Smooth muscle cell (in vitro differentiated cells): ENCODE measurements at regions not wholly inside any gene's neighbourhood (a gene's known extent, or its start where the extent isn't known, plus 50 kb on each side); places are given as distances from the start of the nearest gene placed in this dataset.

Source experiments
- DNase-seq: peaks from one replicate; lab custom pipeline; 2025; ENCODE audit not compliant: unreplicated experiment; lab: John Stamatoyannopoulos, UW
- H2AFZ ChIP-seq: fragments of 200-600 bp; sonication (generic); 2 replicates; pipeline ENCODE4 v1.6.0; 2016; ENCODE audit warnings: antibody characterized with exemption, low read depth, mild to moderate bottlenecking
- H3F3A ChIP-seq: fragments of 200-600 bp; sonication (generic); 2 replicates; pipeline ENCODE4 v1.6.0; 2017; ENCODE audit warnings: antibody characterized with exemption, low read depth
- H3K27ac ChIP-seq: fragments of 200-600 bp; sonication (generic); 2 replicates; pipeline ENCODE4 v1.5.1; 2016; ENCODE audit warnings: low read depth, mild to moderate bottlenecking
- H3K27me3 ChIP-seq: fragments of 200-600 bp; sonication (generic); 2 replicates; pipeline ENCODE4 v1.6.1; 2016; ENCODE audit warnings: low read depth, mild to moderate bottlenecking
- H3K36me3 ChIP-seq: fragments of 200-600 bp; sonication (generic); 2 replicates; pipeline ENCODE4 v1.5.1; 2016; ENCODE audit warnings: low read depth
- H3K4me1 ChIP-seq: fragments of 200-600 bp; sonication (generic); 2 replicates; pipeline ENCODE4 v1.5.1; 2016; ENCODE audit warnings: low read depth
- H3K4me2 ChIP-seq: fragments of 200-600 bp; sonication (generic); 2 replicates; pipeline ENCODE4 v1.6.0; 2016; ENCODE audit warnings: mild to moderate bottlenecking
- H3K4me3 ChIP-seq: fragments of 200-600 bp; sonication (generic); 2 replicates; pipeline ENCODE4 v1.5.1; 2016; ENCODE audit warnings: mild to moderate bottlenecking
- H3K79me2 ChIP-seq: fragments of 200-600 bp; sonication (generic); 2 replicates; pipeline ENCODE4 v1.6.0; 2016; ENCODE audit warnings: low read depth, mild to moderate bottlenecking
- H3K9ac ChIP-seq: fragments of 200-600 bp; sonication (generic); 2 replicates; pipeline ENCODE4 v1.6.0; 2016; ENCODE audit warnings: low read depth
- H3K9me3 ChIP-seq: fragments of 200-600 bp; sonication (generic); replicated peaks from 2 replicates; pipeline ENCODE4 v1.5.1; 2016; ENCODE audit warnings: low read depth
- H4K20me1 ChIP-seq: fragments of 200-600 bp; sonication (generic); 2 replicates; pipeline ENCODE4 v1.6.0; 2016; ENCODE audit warnings: low read depth
- WGBS: methylation state at CpG from one replicate; pipeline ENCODE4 v1.1.7; 2016; ENCODE audit warnings: low lambda C conversion rate; 5-methylcytosine and 5-hydroxymethylcytosine counted together
- TF ChIP-seq, protein P1 (sequence below): fragments of 200-600 bp; sonication (generic); IDR thresholded peaks from 2 replicates; pipeline ENCODE4 v1.5.1; 2017; ENCODE audit warnings: borderline replicate concordance, mild to moderate bottlenecking, antibody characterized with exemption; ENCODE audit not compliant: insufficient read depth, poor library complexity, severe bottlenecking

DNA sequence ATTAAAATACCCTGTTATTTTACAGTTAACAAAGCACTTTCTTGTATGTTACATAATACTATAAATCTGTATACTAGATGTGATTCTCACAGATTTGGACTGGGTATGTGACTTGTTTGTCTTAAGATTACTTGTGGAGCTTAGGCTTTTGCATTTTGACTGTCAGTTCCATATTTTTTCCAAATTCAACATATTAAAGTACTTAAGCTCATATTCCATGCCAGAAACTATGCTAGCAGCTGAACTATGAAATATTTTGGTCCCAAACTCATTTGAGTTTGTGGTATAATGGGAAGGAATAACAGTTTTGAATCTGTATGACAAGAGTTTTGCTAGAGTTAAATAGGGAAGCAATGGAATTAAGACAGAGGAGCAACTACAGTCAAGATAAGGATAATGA is 841.4 kb downstream of the JRKL start:
- no peaks in the 10 kb centered on the region for H3K36me3 ChIP-seq
- no peaks in the 10 kb centered on the region for H4K20me1 ChIP-seq
- no peaks in the 10 kb centered on the region for H3K27me3 ChIP-seq
- H3K79me2 ChIP-seq = no peaks in the 10 kb centered on the region
- no peak overlapping the region for H2AFZ ChIP-seq
- TF ChIP-seq, protein P1, sequence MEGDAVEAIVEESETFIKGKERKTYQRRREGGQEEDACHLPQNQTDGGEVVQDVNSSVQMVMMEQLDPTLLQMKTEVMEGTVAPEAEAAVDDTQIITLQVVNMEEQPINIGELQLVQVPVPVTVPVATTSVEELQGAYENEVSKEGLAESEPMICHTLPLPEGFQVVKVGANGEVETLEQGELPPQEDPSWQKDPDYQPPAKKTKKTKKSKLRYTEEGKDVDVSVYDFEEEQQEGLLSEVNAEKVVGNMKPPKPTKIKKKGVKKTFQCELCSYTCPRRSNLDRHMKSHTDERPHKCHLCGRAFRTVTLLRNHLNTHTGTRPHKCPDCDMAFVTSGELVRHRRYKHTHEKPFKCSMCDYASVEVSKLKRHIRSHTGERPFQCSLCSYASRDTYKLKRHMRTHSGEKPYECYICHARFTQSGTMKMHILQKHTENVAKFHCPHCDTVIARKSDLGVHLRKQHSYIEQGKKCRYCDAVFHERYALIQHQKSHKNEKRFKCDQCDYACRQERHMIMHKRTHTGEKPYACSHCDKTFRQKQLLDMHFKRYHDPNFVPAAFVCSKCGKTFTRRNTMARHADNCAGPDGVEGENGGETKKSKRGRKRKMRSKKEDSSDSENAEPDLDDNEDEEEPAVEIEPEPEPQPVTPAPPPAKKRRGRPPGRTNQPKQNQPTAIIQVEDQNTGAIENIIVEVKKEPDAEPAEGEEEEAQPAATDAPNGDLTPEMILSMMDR = no peak
- H3K4me2 ChIP-seq = no peak overlapping the region
- no peaks in the 10 kb centered on the region for H3K9me3 ChIP-seq
- H3K27ac ChIP-seq = no peak overlapping the region
- DNase-seq = no peak
- H3K4me1 ChIP-seq = no peaks in the 10 kb centered on the region
- H3K4me3 ChIP-seq = no peak overlapping the region
- H3F3A ChIP-seq = no peaks in the 10 kb centered on the region
- no peak overlapping the region for H3K9ac ChIP-seq

DNA sequence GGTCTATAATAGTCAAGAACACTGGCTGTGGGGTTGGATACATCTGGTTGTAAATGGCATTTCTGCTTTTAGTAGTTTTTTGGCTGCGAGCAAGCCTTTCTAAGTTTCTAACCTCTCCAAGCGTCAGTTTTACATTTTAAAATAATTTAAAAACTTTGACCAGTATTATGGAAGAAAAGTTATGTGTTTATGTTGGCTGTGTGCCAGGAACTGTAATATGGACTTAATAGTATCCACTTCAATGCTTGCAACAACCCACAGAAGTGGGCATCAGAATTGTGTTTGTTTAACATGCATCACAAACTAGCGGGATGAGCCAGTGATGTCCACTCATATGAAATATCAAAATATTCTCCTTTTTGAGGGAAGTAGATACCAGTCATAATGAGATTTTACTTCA is 844.2 kb downstream of the JRKL start:
- Histone ChIP-seq H3K9me3 (no peaks in the 10 kb centered on the region), H3K27me3 (no peaks in the 10 kb centered on the region), H3K27ac (no peak overlapping the region), H3F3A (no peaks in the 10 kb centered on the region), H4K20me1 (no peaks in the 10 kb centered on the region), H3K4me3 (no peak overlapping the region), H3K4me1 (no peaks in the 10 kb centered on the region), H3K36me3 (no peaks in the 10 kb centered on the region), H3K4me2 (no peak overlapping the region), H3K79me2 (no peaks in the 10 kb centered on the region), H3K9ac (no peak overlapping the region), H2AFZ (no peak overlapping the region)
- TF ChIP-seq, protein P1 = no peak
- WGBS = 64% methylated on average over 3 of the region's 3 CpGs
- no peak for DNase-seq

DNA sequence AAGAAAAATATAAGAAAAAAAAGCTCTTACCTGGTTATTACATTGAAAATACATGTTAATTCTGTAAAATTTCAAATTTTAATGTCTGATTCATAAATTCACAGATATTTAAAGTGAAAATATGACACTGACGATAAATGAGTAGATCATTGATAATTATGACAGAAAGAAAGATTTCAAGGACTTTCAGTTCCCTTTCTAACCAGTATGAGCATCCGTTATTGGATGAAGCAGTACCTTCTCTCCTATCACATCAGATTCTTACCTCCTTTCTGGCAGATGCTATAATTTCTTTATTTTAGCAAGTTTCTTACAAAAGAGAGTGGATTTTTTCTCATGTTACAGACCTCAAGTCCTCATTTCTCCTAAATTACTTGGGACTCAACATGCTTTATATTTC is 847.3 kb downstream of the JRKL start:
- H3F3A ChIP-seq = no peaks in the 10 kb centered on the region
- no peak overlapping the region for H3K4me3 ChIP-seq
- no peak overlapping the region for H3K4me2 ChIP-seq
- no peaks in the 10 kb centered on the region for H3K9me3 ChIP-seq
- no peak overlapping the region for H3K9ac ChIP-seq
- WGBS = 87% methylated on average over 2 of the region's 2 CpGs
- no peak overlapping the region for H2AFZ ChIP-seq
- no peaks in the 10 kb centered on the region for H3K27me3 ChIP-seq
- no peaks in the 10 kb centered on the region for H3K79me2 ChIP-seq
- no peak for DNase-seq
- H4K20me1 ChIP-seq = no peaks in the 10 kb centered on the region
- no peaks in the 10 kb centered on the region for H3K4me1 ChIP-seq
- H3K27ac ChIP-seq = no peak overlapping the region
- TF ChIP-seq, protein P1 = no peak
- no peaks in the 10 kb centered on the region for H3K36me3 ChIP-seq

DNA sequence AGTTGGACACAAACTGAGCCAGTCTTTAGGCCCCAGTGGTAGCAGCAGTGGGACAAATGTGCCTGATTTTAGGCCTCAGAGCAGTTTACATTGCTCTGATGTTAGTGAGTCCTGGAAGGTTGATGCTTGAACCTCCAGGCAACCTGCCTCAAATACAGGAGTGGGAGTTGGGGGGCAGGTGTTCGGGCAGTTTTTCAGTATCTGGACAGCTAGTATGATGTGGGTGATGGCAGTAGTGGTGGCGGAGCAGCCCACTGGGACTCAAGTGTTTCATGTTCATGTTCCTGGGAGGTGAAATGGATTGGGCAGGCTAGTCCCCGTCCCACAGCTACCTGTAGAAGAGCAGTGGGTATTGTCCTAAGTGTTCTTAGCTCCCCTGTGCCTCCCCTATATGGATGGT is 857.8 kb downstream of the JRKL start:
- H3K79me2 ChIP-seq = no peaks in the 10 kb centered on the region
- H3K9me3 ChIP-seq = no peaks in the 10 kb centered on the region
- H3K36me3 ChIP-seq = no peaks in the 10 kb centered on the region
- no peaks in the 10 kb centered on the region for H3K27me3 ChIP-seq
- TF ChIP-seq, protein P1 = no peak
- no peaks in the 10 kb centered on the region for H3K4me1 ChIP-seq
- H3K27ac ChIP-seq = no peak overlapping the region
- no peak overlapping the region for H2AFZ ChIP-seq
- H3K4me2 ChIP-seq = no peak overlapping the region
- H3K4me3 ChIP-seq = no peak overlapping the region
- DNase-seq = no peak
- H3K9ac ChIP-seq = no peak overlapping the region
- no peaks in the 10 kb centered on the region for H4K20me1 ChIP-seq
- no peaks in the 10 kb centered on the region for H3F3A ChIP-seq
- WGBS = 90% methylated on average over 3 of the region's 3 CpGs
